ENCODE measurements at regions not wholly inside any gene's neighbourhood (a gene's known extent, or its start where the extent isn't known, plus 50 kb on each side); places are given as distances from the start of the nearest gene placed in this dataset.

DNA sequence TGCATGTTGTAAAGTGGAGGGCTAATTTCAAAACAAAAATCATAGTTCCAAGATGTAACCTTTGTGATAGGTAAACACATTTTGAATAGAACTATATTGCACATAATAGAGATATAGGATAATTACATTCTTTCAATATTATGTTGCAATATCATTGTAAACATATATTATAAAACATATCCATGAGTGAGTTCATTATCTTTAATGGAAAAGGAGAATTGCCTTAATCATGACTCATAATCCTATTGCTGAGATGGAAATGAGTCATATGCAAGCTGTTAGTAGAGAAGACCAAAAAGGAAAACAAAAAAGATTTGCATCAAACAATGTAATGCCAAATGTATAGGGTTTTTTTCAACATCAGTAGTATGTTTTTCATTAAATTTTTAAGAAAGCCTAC, 73.7 kb upstream of the WDR44 start:
- TF ChIP-seq, protein P1, sequence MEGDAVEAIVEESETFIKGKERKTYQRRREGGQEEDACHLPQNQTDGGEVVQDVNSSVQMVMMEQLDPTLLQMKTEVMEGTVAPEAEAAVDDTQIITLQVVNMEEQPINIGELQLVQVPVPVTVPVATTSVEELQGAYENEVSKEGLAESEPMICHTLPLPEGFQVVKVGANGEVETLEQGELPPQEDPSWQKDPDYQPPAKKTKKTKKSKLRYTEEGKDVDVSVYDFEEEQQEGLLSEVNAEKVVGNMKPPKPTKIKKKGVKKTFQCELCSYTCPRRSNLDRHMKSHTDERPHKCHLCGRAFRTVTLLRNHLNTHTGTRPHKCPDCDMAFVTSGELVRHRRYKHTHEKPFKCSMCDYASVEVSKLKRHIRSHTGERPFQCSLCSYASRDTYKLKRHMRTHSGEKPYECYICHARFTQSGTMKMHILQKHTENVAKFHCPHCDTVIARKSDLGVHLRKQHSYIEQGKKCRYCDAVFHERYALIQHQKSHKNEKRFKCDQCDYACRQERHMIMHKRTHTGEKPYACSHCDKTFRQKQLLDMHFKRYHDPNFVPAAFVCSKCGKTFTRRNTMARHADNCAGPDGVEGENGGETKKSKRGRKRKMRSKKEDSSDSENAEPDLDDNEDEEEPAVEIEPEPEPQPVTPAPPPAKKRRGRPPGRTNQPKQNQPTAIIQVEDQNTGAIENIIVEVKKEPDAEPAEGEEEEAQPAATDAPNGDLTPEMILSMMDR (IDR thresholded peaks at IDR 0.05): no peak
- TF ChIP-seq EP300 (IDR thresholded peaks at IDR 0.05): no peak

Measured in stomach (tissue), 4 donors.